ENCODE measurements at regions not wholly inside any gene's neighbourhood (a gene's known extent, or its start where the extent isn't known, plus 50 kb on each side); places are given as distances from the start of the nearest gene placed in this dataset.

DNA sequence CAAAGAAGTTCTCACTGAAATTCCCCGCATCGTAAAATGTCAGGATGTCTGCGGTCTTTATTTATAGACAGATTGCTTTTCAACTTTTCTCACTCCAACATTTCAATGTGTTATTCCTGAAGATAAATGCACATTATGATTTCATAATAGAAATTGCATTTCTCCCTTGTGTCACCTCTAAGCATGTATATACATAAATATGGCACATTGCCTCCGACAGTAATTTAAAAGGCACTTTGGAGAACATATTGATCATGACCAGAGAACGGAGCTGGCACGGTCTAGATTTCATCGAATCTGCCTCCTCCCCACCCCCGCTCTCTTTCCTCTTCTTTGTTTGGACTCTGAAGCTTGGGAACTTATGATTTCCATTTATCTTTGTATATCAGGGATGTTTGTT is 54.9 kb upstream of the IGSF21 start:
- no peak for TF ChIP-seq CTCF (conservative IDR thresholded peaks at IDR 0.05; ENCODE audit: low read depth, low read length)
- no peak for TF ChIP-seq EZH2 (IDR thresholded peaks at IDR 0.05; ENCODE audit: borderline replicate concordance, low read depth, low read length, poor library complexity, severe bottlenecking)
